H54 (cell line): ENCODE measurements at regions not wholly inside any gene's neighbourhood (a gene's known extent, or its start where the extent isn't known, plus 50 kb on each side); places are given as distances from the start of the nearest gene placed in this dataset.

ENCODE experiments used
- DNase-seq: peaks from one replicate; pipeline ENCODE4 v3.0.0; 2011; ENCODE audit warnings: low spot score, mixed read lengths; ENCODE audit not compliant: insufficient read length
- FAIRE-seq: peaks from 3 replicates; lab custom pipeline; 2011; peaks lifted over from hg19 to GRCh38; lab: Jason Lieb, UNC
- POLR2A ChIP-seq: IDR thresholded peaks from 2 replicates; pipeline ENCODE4 v1.6.1; 2011; ENCODE audit warnings: low read depth, mild to moderate bottlenecking, low read length

DNA sequence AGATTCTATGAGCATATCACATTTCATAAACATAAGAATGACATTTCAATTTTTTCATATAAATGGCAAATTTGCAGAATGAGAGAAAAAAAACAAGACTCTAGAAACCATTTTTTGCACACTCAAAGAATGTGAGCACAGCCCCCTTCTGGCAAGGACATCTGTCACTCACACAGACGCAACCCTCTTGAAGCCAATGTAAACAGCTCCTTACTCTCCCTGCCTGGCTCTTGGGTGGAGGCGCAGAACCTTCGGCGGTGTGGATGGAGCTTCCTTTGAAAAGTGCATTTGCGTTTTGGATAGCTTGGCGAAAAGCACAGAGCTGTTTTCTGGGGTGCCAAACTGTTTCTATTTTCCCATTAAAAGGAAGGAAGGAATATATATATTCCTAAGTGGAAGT lies 367.6 kb upstream of the TSHZ3 start:
- DNase-seq (no peak), FAIRE-seq (no peak)
- no peak for TF ChIP-seq POLR2A

DNA sequence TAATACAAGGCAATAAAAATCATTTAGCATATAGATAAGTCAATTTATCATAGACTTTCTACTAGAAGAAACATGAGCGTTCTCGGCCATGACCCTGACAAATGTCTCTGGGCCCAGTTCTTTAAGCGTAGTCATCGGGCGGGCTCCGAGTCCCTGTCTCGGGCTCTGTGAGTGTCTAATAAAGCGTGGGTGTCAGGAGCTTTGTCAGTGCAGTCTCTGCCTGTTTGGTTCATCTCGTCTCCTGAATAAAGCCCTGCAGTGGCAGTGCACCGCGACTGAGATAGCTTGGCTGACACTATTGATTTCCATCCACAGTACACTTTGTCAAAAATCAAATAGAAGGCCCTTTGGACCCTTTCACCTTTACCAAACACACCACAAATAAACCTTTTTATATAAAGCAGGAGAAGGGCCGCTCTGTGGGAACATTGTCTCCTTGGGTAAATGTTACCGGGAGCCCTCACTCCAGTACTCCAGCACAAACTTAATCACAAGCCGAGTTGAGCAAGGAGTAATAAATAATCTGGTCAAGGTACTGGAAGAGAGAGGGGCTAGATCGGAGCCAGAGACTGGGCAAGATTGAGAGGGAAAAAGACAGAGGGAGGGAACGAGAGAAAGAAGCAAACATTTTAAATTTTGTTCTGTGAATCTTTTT lies 368.2 kb upstream of the TSHZ3 start:
- DNase-seq (no peak), FAIRE-seq (no peak)
- no peak for TF ChIP-seq POLR2A

DNA sequence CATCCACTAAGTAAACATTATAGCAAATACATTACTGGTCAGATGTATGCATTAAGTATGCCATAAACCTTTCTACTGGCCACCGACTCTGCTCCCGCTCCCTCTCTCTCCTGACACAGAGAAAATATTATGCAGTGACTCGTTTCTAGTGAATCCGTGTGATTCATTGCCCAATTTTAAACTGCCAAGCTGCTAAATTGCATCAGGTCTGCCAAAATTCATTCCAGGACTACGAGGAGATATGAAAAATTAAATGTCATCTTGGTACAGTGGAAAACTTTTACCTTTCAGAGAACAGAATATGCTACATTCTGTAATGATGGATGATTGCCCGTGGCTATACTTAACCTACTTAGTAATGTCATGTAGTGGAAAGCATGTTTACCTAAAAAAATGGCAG lies 368.8 kb upstream of the TSHZ3 start:
- FAIRE-seq = no peak
- no peak for TF ChIP-seq POLR2A
- DNase-seq = no peak

- DNase-seq = no peak
- no peak for TF ChIP-seq POLR2A
- no peak for FAIRE-seq
These were observed 369.7 kb upstream of the TSHZ3 start for GRCh38 chr19:31718898-31719297.

- DNase-seq (no peak), FAIRE-seq (no peak)
- no peak for TF ChIP-seq POLR2A
These were observed 373.9 kb upstream of the TSHZ3 start for GRCh38 chr19:31723101-31723500.

- FAIRE-seq = no peak
- DNase-seq = no peak
- TF ChIP-seq POLR2A = no peak
These were observed 375.8 kb upstream of the TSHZ3 start for GRCh38 chr19:31725051-31725450.

- TF ChIP-seq POLR2A = no peak
- DNase-seq = no peak
- no peak for FAIRE-seq
These were observed 378.3 kb upstream of the TSHZ3 start for GRCh38 chr19:31727536-31727935.

DNA sequence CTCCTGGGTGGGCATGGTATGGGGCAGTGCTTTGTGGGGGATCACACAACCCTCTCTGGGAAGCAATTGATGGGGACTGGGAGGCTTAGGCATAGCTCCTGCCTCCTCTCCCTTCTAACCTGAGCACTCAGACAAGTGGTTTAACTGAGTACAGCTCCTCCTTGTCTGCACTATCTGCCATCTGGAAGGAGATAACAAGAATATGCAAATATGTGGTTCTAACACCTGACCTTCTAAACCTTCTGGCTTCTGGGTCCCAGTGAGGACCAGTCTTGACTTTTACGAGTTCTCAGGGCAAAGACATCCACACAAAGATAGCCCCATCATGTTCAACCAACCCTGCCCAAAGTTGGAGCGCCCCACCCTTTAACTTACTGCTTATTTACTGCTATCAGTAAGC lies 381.0 kb upstream of the TSHZ3 start:
- TF ChIP-seq POLR2A = no peak
- FAIRE-seq = no peak

DNA sequence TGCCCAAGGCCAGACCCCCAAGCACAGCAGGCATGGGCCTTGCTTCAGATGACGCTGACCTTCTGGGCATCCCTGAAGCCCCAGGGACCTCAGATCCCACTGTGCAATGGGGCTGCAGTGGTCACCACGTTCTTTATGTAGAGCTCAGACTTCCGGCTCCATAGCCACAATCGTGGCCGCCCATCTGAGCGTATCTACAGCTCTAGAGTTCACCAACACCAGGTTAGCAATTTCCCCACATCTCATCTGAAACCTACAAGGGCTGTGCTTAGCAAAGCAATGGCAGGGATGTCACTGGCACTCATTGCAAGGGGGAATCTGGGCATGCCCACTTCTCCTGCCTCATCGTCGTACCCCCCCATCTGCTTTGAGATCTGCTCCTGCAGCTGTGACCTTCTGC lies 384.4 kb upstream of the TSHZ3 start:
- DNase-seq (no peak), FAIRE-seq (no peak)
- TF ChIP-seq POLR2A = no peak

More for the DNA sequence above, 381.0 kb upstream of the TSHZ3 start:
- DNase-seq = no peak

DNA sequence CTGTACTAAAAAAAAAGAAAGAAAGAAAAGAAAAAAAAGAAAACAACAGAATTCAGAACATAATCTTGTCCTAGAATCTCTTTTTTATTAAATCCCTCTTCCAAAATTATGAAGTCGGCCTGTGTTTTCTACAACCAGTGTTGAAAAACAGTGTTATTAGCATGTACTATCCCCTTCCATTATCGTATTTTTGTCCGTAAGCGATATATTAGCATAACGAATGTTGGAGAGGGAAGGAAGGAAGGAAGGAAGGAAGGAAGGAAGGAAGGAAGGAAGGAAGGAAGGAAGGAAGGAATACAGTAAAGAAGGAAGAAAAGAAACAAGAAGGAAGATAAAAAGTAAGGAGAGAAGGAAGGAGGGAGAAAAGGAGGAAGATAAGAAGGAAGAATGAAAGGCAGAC lies 393.0 kb upstream of the TSHZ3 start:
- TF ChIP-seq POLR2A = no peak
- FAIRE-seq (no peak), DNase-seq (no peak)

- TF ChIP-seq POLR2A = no peak
- FAIRE-seq (no peak), DNase-seq (no peak)
These were observed 396.5 kb upstream of the TSHZ3 start for GRCh38 chr19:31745731-31746130.

- DNase-seq = no peak
- FAIRE-seq = no peak
- no peak for TF ChIP-seq POLR2A
These were observed 400.0 kb upstream of the TSHZ3 start for GRCh38 chr19:31749231-31749630.

- TF ChIP-seq POLR2A = no peak
- no peak for FAIRE-seq
- no peak for DNase-seq
These were observed 410.1 kb upstream of the TSHZ3 start for GRCh38 chr19:31759359-31759758.

- no peak for TF ChIP-seq POLR2A
- FAIRE-seq (no peak), DNase-seq (no peak)
These were observed 412.2 kb upstream of the TSHZ3 start for GRCh38 chr19:31761281-31761913.

DNA sequence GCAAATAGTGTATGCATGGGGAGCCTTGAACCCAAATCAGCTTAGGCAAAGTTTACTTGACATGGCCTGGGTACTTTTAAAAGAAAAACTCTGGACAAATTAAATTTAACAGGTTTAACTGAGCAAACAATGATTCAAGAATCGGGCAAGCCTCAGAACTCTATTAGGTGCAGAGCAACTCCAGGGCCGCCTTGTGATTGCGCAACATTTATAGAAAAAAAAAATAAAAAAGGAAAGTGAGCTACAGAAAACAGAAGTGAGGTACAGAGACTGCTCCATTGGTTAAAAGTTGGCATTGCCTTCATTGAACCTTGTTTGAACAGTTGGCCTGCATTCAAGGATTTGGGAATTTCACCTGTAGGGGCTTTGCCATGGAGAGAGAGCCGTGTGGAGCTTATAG lies 421.0 kb upstream of the TSHZ3 start:
- TF ChIP-seq POLR2A = no peak
- no peak for DNase-seq
- no peak for FAIRE-seq
